Large intestine (tissue), 3 donors: ENCODE measurements at regions not wholly inside any gene's neighbourhood (a gene's known extent, or its start where the extent isn't known, plus 50 kb on each side); places are given as distances from the start of the nearest gene placed in this dataset.

Source experiments
- DNase-seq, 2 donors: peaks; one replicate each; pipeline versions ENCODE4 v3.0.0 to v3.0.0-alpha.2; 2013
- H3K27ac ChIP-seq: one replicate; pipeline ENCODE4 v1.5.1; 2013; ENCODE audit warnings: low read length
- H3K27me3 ChIP-seq: 2 replicates; pipeline ENCODE4 v1.6.1; 2013; ENCODE audit warnings: low read length; ENCODE audit not compliant: control insufficient read depth, insufficient read depth
- H3K36me3 ChIP-seq: 2 replicates; pipeline ENCODE4 v1.6.1; 2013; ENCODE audit warnings: low read length; ENCODE audit not compliant: control insufficient read depth, insufficient read depth
- H3K4me1 ChIP-seq: one replicate; pipeline ENCODE4 v1.6.1; 2013; ENCODE audit warnings: low read length; ENCODE audit not compliant: control insufficient read depth, insufficient read depth
- H3K4me3 ChIP-seq: one replicate; pipeline ENCODE4 v1.5.1; 2013; ENCODE audit warnings: low read length
- H3K9me3 ChIP-seq: one replicate; pipeline ENCODE4 v1.6.1; 2013; ENCODE audit warnings: mild to moderate bottlenecking, low read depth, low read length, moderate library complexity; ENCODE audit not compliant: control insufficient read depth
- WGBS: methylation state at CpG from one replicate; pipeline ENCODE4 v1.1.5; 2013; ENCODE audit warnings: low lambda C conversion rate; ENCODE audit not compliant: insufficient coverage; 5-methylcytosine and 5-hydroxymethylcytosine counted together

DNA sequence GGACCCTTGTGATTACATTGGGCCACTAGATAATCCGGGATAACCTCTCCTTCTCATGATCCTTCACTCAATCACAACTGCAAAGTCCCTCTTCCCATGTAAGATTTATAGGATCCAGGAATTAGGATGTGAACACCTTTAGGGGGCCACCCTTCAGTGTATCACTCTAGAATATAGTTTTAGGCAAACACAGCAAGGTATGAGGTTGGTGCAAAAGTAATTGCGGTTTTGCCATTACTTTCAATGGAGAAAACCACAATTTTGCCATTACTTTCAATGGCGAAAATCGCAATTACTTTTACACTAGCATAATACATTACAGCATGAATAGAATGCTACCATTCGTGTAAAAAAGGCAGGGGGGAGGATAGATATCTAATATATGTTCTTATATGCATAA, 104.0 kb downstream of the BAMBI start:
- Histone ChIP-seq H3K4me3 (no peak overlapping the region), H3K27me3 (no peaks in the 10 kb centered on the region), H3K4me1 (no peaks in the 10 kb centered on the region), H3K9me3 (no peaks in the 10 kb centered on the region), H3K36me3 (no peaks in the 10 kb centered on the region), H3K27ac (no peak overlapping the region)
- DNase-seq = no peak
- no CpG with 5 or more reads among the region's 5 CpGs for WGBS

DNA sequence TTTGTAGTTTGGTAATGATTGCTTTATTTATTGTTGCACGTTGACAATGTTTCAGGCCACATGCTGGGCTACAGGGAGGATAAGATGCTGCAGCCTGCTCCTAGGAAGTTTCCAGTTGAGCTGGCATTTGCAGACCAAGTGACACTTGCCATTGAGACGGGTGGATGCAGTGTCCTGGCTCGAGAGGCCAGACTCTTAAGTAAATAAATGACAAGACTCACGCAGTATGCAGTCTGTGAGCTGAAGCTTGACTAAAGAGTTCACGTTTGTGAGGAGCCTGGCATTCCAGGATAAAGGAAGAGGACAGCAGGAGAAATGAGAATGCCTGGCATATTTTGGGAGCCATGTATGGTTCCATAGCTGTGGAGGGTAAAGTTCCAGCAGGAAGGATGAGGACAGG, 105.8 kb downstream of the BAMBI start:
- H3K4me1 ChIP-seq = no peaks in the 10 kb centered on the region
- no peak for DNase-seq

DNA sequence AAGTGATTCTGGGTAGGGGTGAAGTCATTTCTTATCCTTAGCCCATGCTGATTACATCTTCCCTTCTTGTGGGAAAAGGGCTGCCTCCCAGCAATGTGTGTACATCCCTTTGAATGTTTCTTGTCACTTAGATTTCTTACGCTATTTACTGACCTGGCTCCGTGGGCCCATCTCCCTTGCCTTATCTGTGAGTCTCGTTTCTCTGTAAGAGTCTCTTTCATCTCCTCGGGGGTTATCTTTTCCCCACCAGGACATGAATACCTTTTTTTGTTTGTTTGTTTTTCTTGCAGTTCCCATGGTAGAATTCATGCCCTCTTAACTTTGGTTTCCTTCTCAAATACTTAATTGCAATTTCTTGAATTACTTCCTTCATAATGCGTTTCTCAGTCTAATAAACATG, 107.7 kb downstream of the BAMBI start:
- Histone ChIP-seq H3K27me3 (no peaks in the 10 kb centered on the region), H3K4me1 (no peaks in the 10 kb centered on the region), H3K9me3 (no peaks in the 10 kb centered on the region), H3K27ac (no peak overlapping the region), H3K36me3 (no peaks in the 10 kb centered on the region), H3K4me3 (no peak overlapping the region)
- 31% methylated on average over 5 of the region's 5 CpGs for WGBS
- no peak for DNase-seq

More for the DNA sequence above, 105.8 kb downstream of the BAMBI start:
- WGBS = no CpG with 5 or more reads among the region's 5 CpGs
- Histone ChIP-seq H3K9me3 (no peaks in the 10 kb centered on the region), H3K27ac (no peak overlapping the region), H3K36me3 (no peaks in the 10 kb centered on the region), H3K27me3 (no peaks in the 10 kb centered on the region), H3K4me3 (no peak overlapping the region)

DNA sequence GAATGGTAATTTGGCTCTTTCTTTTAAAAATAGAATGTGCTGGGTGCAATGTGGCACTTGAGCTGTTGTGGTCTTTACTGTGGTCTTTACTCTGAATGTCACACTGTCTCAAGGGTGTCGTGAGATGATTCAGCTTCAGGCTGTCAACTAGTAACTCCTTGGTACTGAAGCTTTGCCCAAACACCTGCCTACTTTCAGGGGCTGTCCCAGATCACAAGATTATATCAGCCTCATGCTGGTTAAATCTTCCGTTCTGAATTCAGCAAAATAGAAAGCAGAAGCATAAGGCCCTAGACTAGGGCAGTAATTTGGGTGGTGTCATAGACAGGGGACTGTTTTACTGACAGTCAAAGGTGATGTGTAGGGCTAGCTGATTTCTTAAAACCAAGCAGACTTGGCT, 110.9 kb downstream of the BAMBI start:
- H3K4me1 ChIP-seq = no peaks in the 10 kb centered on the region
- H3K9me3 ChIP-seq = no peaks in the 10 kb centered on the region
- H3K36me3 ChIP-seq = no peaks in the 10 kb centered on the region
- no CpG with 5 or more reads among the region's 2 CpGs for WGBS
- H3K27me3 ChIP-seq = no peaks in the 10 kb centered on the region
- no peak overlapping the region for H3K27ac ChIP-seq
- no peak overlapping the region for H3K4me3 ChIP-seq
- DNase-seq = no peak

DNA sequence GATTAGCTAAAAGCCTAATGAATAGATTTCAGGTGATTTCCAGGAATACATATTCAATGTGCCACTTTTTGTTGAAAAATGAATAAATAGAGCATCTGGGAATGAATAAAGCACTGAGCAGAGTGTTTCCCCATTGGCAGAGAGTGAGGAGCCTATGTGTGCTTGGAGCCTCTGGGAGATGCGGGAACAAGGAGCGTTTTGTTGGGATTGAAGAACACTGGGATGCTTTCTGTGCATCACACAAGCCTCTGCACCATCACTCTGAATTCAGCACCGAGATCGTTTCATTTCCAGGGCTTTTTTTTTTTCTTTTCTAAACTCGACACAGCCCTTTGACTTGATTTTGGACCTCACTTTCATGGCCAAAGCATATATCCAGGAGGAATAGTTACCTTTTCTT, 111.4 kb downstream of the BAMBI start:
- no peaks in the 10 kb centered on the region for H3K27me3 ChIP-seq
- no peaks in the 10 kb centered on the region for H3K36me3 ChIP-seq
- no CpG with 5 or more reads among the region's 5 CpGs for WGBS
- H3K4me1 ChIP-seq = no peaks in the 10 kb centered on the region
- no peak overlapping the region for H3K4me3 ChIP-seq
- no peak overlapping the region for H3K27ac ChIP-seq
- no peaks in the 10 kb centered on the region for H3K9me3 ChIP-seq
- DNase-seq = no peak

DNA sequence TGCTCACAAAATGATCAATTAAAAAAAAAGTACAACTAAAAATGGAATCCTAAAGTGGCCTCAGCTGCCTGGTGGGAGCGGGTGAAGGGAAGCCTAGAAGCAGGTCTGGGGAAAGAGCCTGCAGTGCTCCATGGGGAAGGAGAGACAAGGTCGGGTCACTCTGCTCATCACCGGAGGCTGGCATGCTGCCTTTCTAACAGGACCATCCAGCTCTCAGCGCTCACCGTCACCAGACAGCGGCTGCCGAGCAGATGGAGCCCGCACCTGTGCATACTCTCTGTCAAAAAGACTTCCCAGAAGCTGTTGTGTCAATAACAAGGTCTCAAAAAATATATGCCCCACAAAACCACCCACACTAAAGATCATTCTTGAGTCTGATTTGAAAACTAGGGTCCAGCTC, 112.8 kb downstream of the BAMBI start:
- Histone ChIP-seq H3K4me1 (no peaks in the 10 kb centered on the region), H3K9me3 (no peaks in the 10 kb centered on the region), H3K4me3 (no peak overlapping the region), H3K36me3 (no peaks in the 10 kb centered on the region), H3K27ac (no peak overlapping the region), H3K27me3 (no peaks in the 10 kb centered on the region)
- WGBS = no CpG with 5 or more reads among the region's 8 CpGs
- no peak for DNase-seq

DNA sequence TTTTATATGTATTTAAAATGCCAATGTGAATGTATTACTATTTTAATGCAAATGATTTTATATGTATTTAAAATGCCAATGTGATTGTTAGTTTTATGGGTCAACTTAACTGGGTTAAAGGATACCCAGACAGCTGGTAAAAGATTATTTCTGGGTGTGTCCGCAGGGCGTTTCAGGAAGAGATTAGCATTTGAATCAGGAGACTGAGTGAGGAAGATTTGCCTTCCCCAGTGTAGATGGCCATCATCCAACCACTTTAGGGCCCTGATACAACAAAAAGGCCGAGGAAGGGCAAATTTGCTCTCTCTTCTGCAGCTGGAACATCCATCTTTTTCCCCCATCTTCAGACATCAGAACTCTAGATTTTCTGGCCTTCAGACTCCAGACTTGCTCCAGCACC, 116.2 kb downstream of the BAMBI start:
- Histone ChIP-seq H3K27ac (no peak overlapping the region), H3K27me3 (no peaks in the 10 kb centered on the region), H3K9me3 (no peaks in the 10 kb centered on the region), H3K4me3 (no peak overlapping the region), H3K36me3 (no peaks in the 10 kb centered on the region), H3K4me1 (no peaks in the 10 kb centered on the region)
- no CpG with 5 or more reads among the region's 3 CpGs for WGBS
- peak in 1 of 2 donors; percentile 63 for DNase-seq

DNA sequence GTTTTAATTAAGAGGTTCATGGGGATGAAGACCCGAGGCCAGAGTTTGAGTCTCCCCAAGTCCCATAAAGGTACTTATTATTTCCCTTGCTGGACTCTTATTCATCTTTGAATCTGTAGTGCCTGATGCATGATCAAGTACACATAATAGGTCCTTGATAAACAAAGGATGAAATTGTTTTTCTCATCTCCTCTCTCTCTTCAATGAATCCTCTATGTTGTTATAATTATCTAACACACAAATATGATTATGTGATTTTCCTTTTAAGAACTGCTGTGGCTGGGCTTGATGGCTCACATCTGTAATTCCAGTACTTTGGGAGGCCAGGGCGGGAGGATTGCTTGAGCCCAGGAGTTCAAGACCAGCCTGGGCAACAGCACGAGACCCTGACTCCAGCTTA, 117.7 kb downstream of the BAMBI start:
- Histone ChIP-seq H3K4me1 (no peaks in the 10 kb centered on the region), H3K9me3 (no peaks in the 10 kb centered on the region), H3K36me3 (no peaks in the 10 kb centered on the region), H3K27ac (no peak overlapping the region), H3K4me3 (no peak overlapping the region), H3K27me3 (no peaks in the 10 kb centered on the region)
- no peak for DNase-seq
- WGBS = 100% methylated on average over 1 of the region's 3 CpGs

DNA sequence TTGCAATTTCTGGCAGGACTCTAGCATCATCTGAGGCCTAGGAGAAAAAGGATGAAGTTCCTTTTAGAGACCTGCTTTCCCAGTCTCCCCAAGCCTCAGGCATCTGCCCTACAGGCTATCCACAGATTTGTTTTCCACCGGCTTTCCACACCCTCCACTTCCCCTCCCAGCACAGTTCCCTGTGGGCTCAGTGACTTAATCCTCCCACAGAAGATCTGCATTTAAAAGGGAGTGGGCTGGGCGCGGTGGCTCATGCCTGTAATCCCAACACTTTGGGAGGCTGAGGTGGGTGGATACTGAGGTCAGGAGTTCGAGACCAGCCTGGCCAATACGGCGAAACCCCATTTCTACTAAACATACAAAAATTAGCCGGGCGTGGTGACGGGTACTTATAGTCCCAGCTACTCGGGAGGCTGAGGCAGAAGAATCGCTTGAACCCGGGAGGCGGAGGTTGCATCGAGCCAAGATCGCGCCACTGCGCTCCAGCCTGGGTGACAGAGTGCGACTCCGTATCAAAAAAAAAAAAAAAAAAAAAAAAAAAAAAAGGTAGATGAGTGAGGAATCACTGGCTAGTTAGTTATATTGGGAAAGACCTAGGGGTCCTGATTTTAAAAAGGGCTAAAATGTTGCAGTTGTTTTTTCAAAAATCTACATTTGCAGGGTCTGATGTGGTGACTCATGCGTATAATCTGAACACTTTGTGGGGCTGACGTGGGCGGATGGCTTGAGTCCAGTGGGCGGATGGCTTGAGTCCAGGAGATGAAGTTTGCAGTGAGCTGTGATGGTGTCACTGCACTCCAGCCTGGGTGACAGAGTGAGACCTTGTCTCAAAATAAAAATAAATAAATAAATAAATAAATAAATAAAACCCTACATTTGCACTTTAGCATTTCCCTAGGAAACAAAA, 119.5 kb downstream of the BAMBI start:
- no CpG with 5 or more reads among the region's 23 CpGs for WGBS
- no peaks in the 10 kb centered on the region for H3K9me3 ChIP-seq
- no peak for DNase-seq

DNA sequence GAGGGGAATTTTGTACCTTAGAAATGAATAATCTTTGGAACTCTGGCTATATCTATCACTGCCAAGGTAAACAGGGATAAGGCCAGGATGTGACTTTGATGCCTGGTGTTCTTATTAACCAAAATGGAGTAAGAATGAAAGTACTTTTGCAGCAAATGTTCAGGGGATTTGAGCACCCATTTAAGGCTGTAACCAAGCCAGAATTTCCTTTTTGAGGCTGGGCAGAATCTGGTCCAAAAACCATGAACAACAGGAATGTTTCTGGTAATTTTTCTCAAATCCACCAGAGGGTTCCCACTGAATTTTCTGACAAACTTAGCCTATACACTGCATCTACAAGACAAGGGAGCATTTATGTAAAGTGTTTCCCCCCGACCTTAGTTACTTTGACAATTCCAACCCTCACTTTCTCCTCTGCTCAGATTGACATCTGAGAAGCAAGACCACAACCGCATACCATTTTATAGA, 120.6 kb downstream of the BAMBI start:
- Histone ChIP-seq H3K4me1 (peaks cover 6% of the 10 kb centered on the region), H3K9me3 (no peaks in the 10 kb centered on the region), H3K4me3 (no peak overlapping the region), H3K27ac (no peak overlapping the region), H3K27me3 (no peaks in the 10 kb centered on the region), H3K36me3 (no peaks in the 10 kb centered on the region)
- no peak for DNase-seq
- no CpG with 5 or more reads among the region's 2 CpGs for WGBS

More for the DNA sequence above, 119.5 kb downstream of the BAMBI start:
- H3K27ac ChIP-seq = no peak overlapping the region
- H3K27me3 ChIP-seq = no peaks in the 10 kb centered on the region
- H3K4me3 ChIP-seq = no peak overlapping the region
- H3K36me3 ChIP-seq = no peaks in the 10 kb centered on the region
- H3K4me1 ChIP-seq = peaks cover 3% of the 10 kb centered on the region
